Ishikawa (cell line): ENCODE measurements at regions not wholly inside any gene's neighbourhood (a gene's known extent, or its start where the extent isn't known, plus 50 kb on each side); places are given as distances from the start of the nearest gene placed in this dataset.

Experiments used
- CEBPB ChIP-seq: IDR thresholded peaks from 2 replicates; pipeline ENCODE4 v1.6.1; 2012
- CREB1 ChIP-seq: IDR thresholded peaks from 2 replicates; pipeline ENCODE4 v1.6.1; 2012; ENCODE audit warnings: low read depth
- EGR1 ChIP-seq: IDR thresholded peaks from 2 replicates; pipeline ENCODE4 v1.6.1; 2012
- EP300 ChIP-seq: IDR thresholded peaks from 2 replicates; pipeline ENCODE4 v1.6.1; 2012; ENCODE audit warnings: borderline replicate concordance
- FOXM1 ChIP-seq: IDR thresholded peaks from 2 replicates; pipeline ENCODE4 v1.6.1; 2012; ENCODE audit warnings: low read depth, borderline replicate concordance
- MAX ChIP-seq: IDR thresholded peaks from 2 replicates; pipeline ENCODE4 v1.6.1; 2012
- NFIC ChIP-seq: IDR thresholded peaks from 2 replicates; pipeline ENCODE4 v1.6.1; 2012
- RAD21 ChIP-seq: IDR thresholded peaks from 2 replicates; pipeline ENCODE4 v1.6.1; 2012; ENCODE audit warnings: low read depth
- REST ChIP-seq: IDR thresholded peaks from 2 replicates; pipeline ENCODE4 v1.6.1; 2012; ENCODE audit warnings: low read depth, mild to moderate bottlenecking
- TAF1 ChIP-seq: IDR thresholded peaks from 2 replicates; pipeline ENCODE4 v1.6.1; 2012; ENCODE audit warnings: low read depth, mild to moderate bottlenecking
- TCF12 ChIP-seq: IDR thresholded peaks from 2 replicates; pipeline ENCODE4 v1.6.1; 2012; ENCODE audit warnings: low read depth
- TEAD4 ChIP-seq: IDR thresholded peaks from 2 replicates; pipeline ENCODE4 v1.6.1; 2012
- USF1 ChIP-seq: IDR thresholded peaks from 2 replicates; pipeline ENCODE4 v1.6.1; 2012
- YY1 ChIP-seq: IDR thresholded peaks from 2 replicates; pipeline ENCODE4 v1.6.1; 2012; ENCODE audit warnings: low read depth
- ZBTB7A ChIP-seq: IDR thresholded peaks from 2 replicates; pipeline ENCODE4 v1.6.1; 2012; ENCODE audit warnings: low read depth

- no peak for TF ChIP-seq MAX
- TF ChIP-seq USF1 = no peak
- TF ChIP-seq TAF1 = no peak
Observed at GRCh38 chr1:115218034-115218405, 120.0 kb downstream of the NGF start.

- TF ChIP-seq EP300 = no peak
- no peak for TF ChIP-seq ZBTB7A
Observed at GRCh38 chr1:115217150-115218033, 120.7 kb downstream of the NGF start.

GRCh38 chr1:115215703-115216521 lies 122.1 kb downstream of the NGF start:
- no peak for TF ChIP-seq TAF1
- no peak for TF ChIP-seq USF1
- no peak for TF ChIP-seq EP300
- TF ChIP-seq CEBPB = no peak

- TF ChIP-seq TEAD4 = no peak
- no peak for TF ChIP-seq YY1
- TF ChIP-seq NFIC = no peak
- TF ChIP-seq TCF12 = no peak
- TF ChIP-seq USF1 = no peak
- no peak for TF ChIP-seq MAX
- no peak for TF ChIP-seq EP300
Observed at GRCh38 chr1:115215110-115215509, 122.9 kb downstream of the NGF start.

- TF ChIP-seq ZBTB7A (no peak), TCF12 (no peak), NFIC (no peak), CEBPB (no peak), EGR1 (no peak), RAD21 (no peak), TAF1 (no peak), CREB1 (no peak), USF1 (no peak), EP300 (no peak), YY1 (no peak), REST (no peak)
Observed at GRCh38 chr1:115214098-115214497, 124.0 kb downstream of the NGF start.

- TF ChIP-seq CEBPB (no peak), EGR1 (no peak)
Observed at GRCh38 chr1:115213130-115213529, 123.8 kb upstream of the TSPAN2 start.

GRCh38 chr1:115211071-115211745 lies 121.9 kb upstream of the TSPAN2 start:
- TF ChIP-seq YY1 (no peak), EGR1 (no peak), FOXM1 (no peak), MAX (no peak), REST (no peak), NFIC (no peak), EP300 (no peak), USF1 (no peak), TAF1 (no peak), CREB1 (no peak), CEBPB (no peak), TEAD4 (no peak), RAD21 (no peak), TCF12 (no peak), ZBTB7A (no peak)
